NCI-H2196 (cell line): ENCODE measurements at regions not wholly inside any gene's neighbourhood (a gene's known extent, or its start where the extent isn't known, plus 50 kb on each side); places are given as distances from the start of the nearest gene placed in this dataset.

Source experiments
- DNase-seq: peaks from one replicate; lab custom pipeline; 2025; ENCODE audit not compliant: unreplicated experiment; lab: John Stamatoyannopoulos, UW

GRCh38 chr9:79357616-79358015 is 214.1 kb upstream of the TLE4 start:
- DNase-seq: no peak

GRCh38 chr9:79360387-79361347 is 211.1 kb upstream of the TLE4 start:
- DNase-seq: no peak

- DNase-seq: peak; percentile 35
These were observed 209.4 kb upstream of the TLE4 start for GRCh38 chr9:79362100-79363081.

GRCh38 chr9:79369676-79370075 is 202.1 kb upstream of the TLE4 start:
- DNase-seq: no peak

- DNase-seq: no peak
These were observed 200.5 kb upstream of the TLE4 start for GRCh38 chr9:79371301-79371700.

DNA sequence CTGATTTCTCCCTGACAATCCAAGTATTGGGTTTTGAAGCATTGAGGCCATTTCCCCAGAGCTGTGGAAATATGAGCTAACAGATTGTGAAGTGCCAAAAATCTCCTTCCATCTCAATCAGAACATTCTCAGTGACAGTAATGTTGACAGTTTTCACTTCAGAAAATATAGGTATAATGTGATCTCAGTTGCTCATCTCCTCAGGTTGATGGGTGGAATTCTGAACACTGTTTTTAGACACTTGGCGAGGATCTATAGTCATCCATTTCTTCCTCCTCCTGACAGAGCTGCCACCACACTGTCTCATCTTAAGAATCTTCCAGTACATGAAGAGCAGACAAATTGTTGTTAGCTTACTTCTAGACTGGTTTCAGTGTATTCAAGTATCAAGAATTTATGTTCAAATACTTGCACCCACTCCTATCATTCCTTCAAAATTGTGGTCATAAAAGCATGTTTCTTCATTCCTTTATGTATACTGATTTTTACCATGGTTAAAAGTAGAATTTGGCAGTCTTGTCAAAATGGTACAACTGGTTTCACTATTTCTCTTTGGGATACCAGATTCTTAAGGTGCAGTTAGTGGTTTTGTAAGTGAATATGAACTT is 199.7 kb upstream of the TLE4 start:
- DNase-seq: no peak

GRCh38 chr9:79377339-79377855 is 194.4 kb upstream of the TLE4 start:
- no peak for DNase-seq

DNA sequence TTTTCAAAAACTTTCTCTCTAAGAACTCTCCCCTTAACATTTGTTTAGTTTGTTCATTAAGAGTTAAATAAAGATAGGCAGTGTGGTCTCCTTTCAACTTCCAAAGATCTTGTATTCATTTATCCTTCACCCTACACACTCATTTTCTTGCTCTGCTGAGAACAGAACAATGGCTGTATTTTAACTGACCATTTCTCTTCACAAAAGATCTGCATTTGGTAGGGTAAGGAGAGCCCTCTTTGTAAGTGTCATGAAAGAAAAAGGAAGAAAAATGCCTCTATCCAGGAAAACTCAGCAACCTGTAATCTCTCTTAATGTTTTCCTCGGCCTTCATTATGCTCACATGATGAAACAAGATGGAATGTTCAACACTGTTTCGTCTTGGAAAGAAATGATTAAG is 193.7 kb upstream of the TLE4 start:
- DNase-seq: no peak

DNA sequence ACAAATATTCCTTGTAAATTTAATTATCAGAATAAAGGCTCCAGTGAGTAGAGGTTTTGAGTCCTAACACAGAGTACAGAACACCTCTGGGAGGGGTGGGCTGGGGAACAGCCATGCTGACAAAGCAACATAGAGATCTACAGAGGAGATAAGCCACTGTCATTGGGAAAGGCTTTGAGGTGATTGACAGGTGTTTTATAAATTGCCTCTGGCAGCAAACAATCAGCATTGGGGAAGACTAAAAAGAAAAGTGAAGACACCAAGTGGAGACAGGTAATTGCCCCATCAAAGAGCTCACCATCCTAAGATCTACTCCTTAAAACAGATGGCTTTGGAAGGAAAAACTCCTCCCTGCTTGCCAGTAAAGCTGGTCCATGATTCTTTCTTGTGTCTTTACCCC is 189.7 kb upstream of the TLE4 start:
- DNase-seq: no peak

DNA sequence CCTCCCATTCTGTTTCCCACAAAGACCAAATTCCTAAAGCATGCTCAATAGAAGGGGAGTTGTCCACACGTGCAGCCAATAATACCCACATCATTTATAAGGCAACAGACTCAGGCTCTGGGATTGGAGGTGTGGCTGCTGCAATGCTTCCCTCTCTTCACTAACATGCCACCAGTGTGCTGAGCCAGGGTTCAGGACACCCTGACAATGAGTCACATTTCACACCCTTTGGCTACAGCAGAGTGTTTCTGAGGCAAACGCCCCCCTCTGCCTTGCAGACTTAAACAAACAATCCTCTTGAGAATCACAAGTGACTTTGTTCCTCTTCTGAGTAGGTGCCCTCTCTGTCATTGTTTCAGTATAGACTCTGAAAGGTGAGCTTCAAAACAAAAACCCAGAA is 189.3 kb upstream of the TLE4 start:
- DNase-seq: no peak

GRCh38 chr9:79383096-79383495 is 188.7 kb upstream of the TLE4 start:
- no peak for DNase-seq

DNA sequence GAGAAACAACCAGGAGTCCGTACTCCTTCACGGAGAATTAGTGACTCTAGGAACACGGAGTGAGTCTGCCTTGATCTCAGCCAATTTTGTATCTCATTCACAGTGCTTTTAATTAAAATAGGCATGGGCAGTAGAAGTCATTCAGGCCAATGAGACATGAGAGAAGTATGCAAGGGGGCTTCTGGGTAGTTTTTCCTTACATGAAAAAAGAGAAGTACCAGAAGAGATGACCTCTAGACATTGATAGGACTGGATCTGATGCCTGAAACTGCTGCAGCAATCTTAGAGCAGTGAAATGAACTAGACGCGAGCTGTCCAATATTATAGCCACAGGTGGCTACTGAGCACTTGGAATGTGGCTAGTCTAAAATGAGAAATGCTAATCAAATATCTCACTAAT is 187.7 kb upstream of the TLE4 start:
- DNase-seq: no peak

DNA sequence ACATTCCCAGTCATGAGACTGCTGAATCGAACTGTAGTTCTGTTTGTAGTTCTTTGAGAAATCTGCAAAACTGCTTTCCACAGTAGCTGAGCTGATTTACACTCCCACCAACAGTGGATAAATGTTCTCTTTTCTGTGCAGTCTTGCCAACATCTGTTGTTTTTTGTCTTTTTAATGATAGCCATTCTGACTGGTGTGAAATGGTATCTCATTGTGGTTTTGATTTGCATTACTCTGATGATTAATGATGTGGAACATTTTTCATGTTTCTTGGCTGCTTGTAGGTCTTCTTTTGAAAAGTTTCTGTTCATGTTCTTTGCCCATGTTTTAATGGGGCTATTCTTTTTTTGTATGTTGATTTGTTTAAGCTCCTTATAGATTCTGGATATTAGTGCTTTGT is 187.3 kb upstream of the TLE4 start:
- no peak for DNase-seq

GRCh38 chr9:79387101-79387835 is 184.5 kb upstream of the TLE4 start:
- DNase-seq: no peak

DNA sequence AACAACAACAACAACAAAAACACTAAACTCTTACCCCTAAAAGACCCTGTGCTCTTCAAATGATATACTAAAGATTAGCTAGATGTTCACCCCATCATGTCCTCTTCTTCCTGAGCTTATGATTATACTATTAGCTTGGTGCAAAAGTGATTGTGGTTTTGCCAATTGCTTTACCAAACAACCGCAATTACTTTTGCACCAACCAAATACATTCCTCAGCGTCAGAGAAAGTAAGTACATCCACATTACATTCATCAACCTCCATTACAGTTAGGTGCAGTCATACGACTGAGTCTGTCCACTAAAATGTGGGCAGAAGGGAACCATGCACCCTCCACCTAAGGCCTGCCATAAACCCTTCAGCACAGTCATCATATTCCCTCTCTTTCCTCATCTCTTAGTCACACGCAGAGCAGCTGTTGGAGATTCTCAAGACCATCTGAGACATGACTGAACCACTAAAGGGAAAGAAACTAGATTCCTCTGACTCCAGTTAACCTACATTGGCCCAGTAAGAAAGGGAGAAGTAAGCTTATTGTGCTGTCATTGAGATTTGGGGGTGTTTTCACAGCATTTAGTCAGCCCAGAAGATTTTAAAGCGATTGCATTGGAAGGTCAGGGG is 181.6 kb upstream of the TLE4 start:
- DNase-seq: no peak

- no peak for DNase-seq
These were observed 180.7 kb upstream of the TLE4 start for GRCh38 chr9:79390781-79391770.

DNA sequence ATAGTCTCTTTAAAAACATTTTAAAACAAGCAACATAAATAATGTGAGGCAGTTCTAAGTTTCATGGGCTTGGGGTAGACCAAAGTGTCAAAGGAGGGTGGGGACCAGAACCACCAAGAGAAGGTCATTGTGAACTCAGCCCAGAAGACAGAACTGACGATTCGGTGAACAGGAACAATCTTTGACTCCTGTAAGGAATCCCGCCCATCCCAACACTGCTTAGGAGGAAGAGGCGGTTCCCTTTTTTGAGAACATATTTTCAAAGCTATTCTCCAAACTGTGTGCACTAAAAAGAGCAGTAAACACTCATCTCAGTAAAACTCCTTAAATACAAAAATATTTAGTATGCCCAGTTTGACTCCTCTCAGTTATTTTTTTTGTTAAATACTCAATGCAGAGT is 176.5 kb upstream of the TLE4 start:
- DNase-seq: no peak

DNA sequence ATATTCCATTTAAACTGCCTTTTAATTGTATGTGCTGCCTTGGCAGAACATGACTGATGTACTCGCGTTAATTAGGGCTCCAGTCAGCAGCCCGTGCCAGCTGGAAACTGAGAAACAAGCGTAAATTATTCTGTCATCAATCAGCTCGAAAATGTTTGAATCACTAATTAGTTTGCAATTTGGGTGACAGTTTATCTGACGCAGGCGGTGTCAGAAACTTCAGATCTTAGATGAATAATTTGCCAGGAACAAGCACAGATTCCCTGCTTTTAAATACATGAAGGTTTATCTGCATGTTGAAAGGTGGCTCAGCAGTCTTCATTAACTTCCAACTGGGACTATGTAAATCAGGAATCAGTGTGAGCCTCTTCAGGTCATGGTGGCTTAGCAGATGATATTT is 176.0 kb upstream of the TLE4 start:
- no peak for DNase-seq

- DNase-seq: no peak
These were observed 175.6 kb upstream of the TLE4 start for GRCh38 chr9:79396168-79396567.
